ENCODE measurements at regions not wholly inside any gene's neighbourhood (a gene's known extent, or its start where the extent isn't known, plus 50 kb on each side); places are given as distances from the start of the nearest gene placed in this dataset.
"Not testable (repeated sequence)": the region's sequence is repeated elsewhere in the genome, so short reads cannot be mapped to it uniquely, and the experiment has no call there.

GRCh38 chrX:106220177-106220576 is 52.1 kb downstream of the PWWP3B start:
- H3K4me3 ChIP-seq (ENCODE audit: low read depth, low read length): no peak overlapping the region
- TF ChIP-seq CTCF (IDR thresholded peaks at IDR 0.05; ENCODE audit: borderline replicate concordance, insufficient read depth, low read depth, low read length): peak; percentile 39

- H3K4me3 ChIP-seq (ENCODE audit: low read depth, low read length): no peak overlapping the region
- TF ChIP-seq CTCF (IDR thresholded peaks at IDR 0.05; ENCODE audit: borderline replicate concordance, insufficient read depth, low read depth, low read length): no peak
Observed at GRCh38 chrX:106243376-106243775, 75.3 kb downstream of the PWWP3B start.

- TF ChIP-seq CTCF (IDR thresholded peaks at IDR 0.05; ENCODE audit: borderline replicate concordance, insufficient read depth, low read depth, low read length): no peak
- H3K4me3 ChIP-seq (ENCODE audit: low read depth, low read length): no peak overlapping the region
Observed at GRCh38 chrX:106246511-106246910, 78.4 kb downstream of the PWWP3B start.

GRCh38 chrX:106247162-106247561 is 79.1 kb downstream of the PWWP3B start:
- no peak for TF ChIP-seq CTCF (IDR thresholded peaks at IDR 0.05; ENCODE audit: borderline replicate concordance, insufficient read depth, low read depth, low read length)
- H3K4me3 ChIP-seq (ENCODE audit: low read depth, low read length): no peak overlapping the region

GRCh38 chrX:106249706-106250379 is 81.7 kb downstream of the PWWP3B start:
- TF ChIP-seq CTCF (IDR thresholded peaks at IDR 0.05; ENCODE audit: borderline replicate concordance, insufficient read depth, low read depth, low read length): no peak
- H3K4me3 ChIP-seq (ENCODE audit: low read depth, low read length): no peak overlapping the region

- no peak for TF ChIP-seq CTCF (IDR thresholded peaks at IDR 0.05; ENCODE audit: borderline replicate concordance, insufficient read depth, low read depth, low read length)
- no peak overlapping the region for H3K4me3 ChIP-seq (ENCODE audit: low read depth, low read length)
Observed at GRCh38 chrX:106263817-106264216, 95.7 kb downstream of the PWWP3B start.

GRCh38 chrX:106273947-106274587 is 106.0 kb downstream of the PWWP3B start:
- H3K4me3 ChIP-seq (ENCODE audit: low read depth, low read length): not testable (repeated sequence)

GRCh38 chrX:106275172-106275571 is 107.1 kb downstream of the PWWP3B start:
- H3K4me3 ChIP-seq (ENCODE audit: low read depth, low read length): not testable (repeated sequence)
